GM12874 (cell line): ENCODE measurements at regions not wholly inside any gene's neighbourhood (a gene's known extent, or its start where the extent isn't known, plus 50 kb on each side); places are given as distances from the start of the nearest gene placed in this dataset.

Experiments
- TF ChIP-seq, protein P1 (sequence below): IDR thresholded peaks from 2 replicates; pipeline ENCODE4 v1.5.1; 2011; ENCODE audit warnings: low read depth, mild to moderate bottlenecking, control low read depth, low read length, moderate library complexity; ENCODE audit not compliant: insufficient read depth

DNA sequence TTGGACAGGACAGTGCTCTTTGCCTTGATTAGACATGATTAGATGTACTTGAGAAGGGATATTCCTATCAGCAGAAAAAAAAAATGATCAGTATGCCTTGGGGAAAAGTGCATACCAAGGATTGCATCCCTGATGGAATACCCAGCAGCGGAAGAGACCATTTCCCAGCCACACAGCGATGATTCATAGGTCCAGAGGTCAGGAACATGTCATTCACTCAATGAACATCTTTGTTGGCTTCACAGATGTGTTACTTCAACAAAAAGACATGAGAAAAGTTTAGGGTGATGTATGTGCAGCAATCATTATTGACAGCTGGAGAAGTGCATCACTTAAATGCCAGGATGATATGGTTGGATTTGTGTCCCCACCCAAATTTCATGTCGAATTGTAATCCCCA lies 293.5 kb downstream of the ZNF674 start:
- TF ChIP-seq, protein P1, sequence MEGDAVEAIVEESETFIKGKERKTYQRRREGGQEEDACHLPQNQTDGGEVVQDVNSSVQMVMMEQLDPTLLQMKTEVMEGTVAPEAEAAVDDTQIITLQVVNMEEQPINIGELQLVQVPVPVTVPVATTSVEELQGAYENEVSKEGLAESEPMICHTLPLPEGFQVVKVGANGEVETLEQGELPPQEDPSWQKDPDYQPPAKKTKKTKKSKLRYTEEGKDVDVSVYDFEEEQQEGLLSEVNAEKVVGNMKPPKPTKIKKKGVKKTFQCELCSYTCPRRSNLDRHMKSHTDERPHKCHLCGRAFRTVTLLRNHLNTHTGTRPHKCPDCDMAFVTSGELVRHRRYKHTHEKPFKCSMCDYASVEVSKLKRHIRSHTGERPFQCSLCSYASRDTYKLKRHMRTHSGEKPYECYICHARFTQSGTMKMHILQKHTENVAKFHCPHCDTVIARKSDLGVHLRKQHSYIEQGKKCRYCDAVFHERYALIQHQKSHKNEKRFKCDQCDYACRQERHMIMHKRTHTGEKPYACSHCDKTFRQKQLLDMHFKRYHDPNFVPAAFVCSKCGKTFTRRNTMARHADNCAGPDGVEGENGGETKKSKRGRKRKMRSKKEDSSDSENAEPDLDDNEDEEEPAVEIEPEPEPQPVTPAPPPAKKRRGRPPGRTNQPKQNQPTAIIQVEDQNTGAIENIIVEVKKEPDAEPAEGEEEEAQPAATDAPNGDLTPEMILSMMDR = no peak

DNA sequence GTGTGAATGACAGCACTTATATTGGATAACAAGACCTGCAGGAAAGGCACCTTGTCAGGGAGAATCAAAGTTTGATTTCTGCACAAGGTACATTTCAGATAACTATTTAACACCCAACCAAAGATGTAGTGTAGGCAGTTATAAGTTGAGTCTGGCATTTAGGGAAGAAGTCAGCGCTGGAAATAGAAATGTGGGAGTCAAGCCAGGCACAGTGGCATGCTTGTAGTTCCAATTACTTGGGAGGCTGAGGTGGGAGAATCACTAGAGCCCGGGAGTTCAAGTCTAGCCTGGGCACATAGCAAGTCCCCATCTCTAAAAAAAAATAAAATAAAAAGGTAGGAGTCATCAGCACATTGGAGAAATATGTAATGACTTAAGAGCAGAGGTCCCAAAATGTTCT lies 295.1 kb downstream of the ZNF674 start:
- TF ChIP-seq, protein P1 = no peak

DNA sequence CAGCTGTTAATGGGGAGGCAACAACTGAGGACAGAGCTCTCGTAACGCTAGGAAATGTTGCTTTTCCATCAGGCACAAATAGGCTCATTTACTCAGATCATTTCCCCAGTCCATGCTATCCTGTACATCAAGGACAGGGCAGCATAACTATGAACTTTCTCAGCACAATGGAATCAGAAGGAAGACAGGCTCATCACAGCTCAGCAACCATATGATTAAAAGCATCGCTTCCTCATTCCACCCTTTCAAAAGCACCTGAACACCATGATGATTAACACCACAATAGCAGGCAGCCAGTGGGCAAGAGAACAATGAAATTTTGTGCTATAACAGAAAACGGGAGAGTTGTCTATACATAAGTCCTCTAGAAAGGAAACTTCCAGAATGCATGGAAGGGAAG lies 297.8 kb downstream of the ZNF674 start:
- TF ChIP-seq, protein P1 = no peak

DNA sequence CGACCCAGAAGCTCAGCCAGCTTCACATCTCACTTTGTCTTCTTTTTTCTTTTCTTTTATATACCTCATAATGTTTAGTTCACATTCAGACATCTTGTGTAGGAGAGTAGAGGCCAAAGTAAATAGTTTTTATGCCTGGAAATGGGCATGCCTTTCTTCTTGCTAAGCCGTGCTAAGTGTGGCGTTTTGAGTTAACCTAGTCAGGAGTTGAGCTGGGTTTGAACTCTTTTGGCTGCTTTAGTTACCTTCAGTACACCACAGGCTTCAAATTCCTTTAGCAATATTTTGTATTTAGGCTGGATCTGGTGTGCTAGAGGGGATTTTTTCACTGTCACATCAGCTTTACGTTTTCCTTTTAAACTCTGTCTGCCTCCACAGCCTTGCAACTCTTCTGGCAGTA lies 300.8 kb downstream of the ZNF674 start:
- TF ChIP-seq, protein P1 = no peak

DNA sequence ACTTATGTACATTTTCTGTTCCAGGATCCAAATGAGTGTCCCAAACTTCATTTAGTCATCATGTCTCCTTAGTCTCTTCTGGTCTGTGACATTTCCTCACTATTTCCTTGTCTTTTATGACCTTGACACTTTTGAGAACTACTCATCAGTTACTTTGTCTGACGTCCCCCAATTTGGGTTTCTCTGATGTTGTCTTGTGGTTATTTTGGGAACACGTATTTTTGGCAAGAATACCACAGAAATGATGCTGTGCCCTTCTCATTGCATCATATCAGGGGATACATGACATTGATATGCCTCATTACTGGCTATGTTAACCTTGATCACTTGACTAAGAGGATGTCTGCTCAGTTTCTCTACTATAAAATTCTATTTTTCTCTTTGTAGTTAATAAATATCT lies 308.8 kb downstream of the ZNF674 start:
- TF ChIP-seq, protein P1 = no peak

DNA sequence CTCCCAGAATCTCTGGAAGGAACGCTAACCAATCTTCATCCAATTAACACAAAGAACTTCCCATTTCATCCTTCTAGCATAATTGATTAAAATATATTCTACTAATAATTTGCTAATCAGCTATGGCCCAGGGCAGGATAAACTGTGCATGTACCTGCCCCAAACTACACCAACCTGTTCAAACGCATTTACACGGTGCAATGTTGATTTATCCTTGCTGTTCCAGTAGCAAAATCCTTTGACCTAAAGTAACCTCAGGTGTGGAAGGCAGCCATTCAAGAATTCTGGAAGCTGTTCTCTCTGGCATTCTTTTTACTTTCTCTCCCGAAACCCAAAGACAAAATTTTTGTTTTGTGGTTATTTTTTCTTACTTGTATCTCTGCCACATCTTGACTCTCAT lies 309.4 kb downstream of the ZNF674 start:
- TF ChIP-seq, protein P1 = no peak

DNA sequence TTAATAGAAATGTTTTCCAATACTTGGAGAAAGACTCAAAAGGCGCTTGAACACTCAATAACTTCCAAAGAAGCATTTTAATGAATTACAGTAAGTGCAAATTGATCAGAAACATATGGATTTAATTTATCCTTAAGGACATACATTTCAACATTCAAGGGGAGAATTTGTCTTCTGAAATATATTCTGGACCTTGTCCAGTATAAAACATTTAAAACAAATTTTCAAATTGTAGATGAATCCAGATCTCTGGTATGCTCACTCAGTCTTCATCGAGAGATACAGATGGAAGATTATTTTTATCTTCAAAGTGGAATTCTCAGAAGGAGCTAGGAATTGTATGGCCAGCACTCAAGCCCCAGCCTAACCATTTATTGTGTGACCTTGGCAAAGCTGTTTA lies 310.4 kb downstream of the ZNF674 start:
- TF ChIP-seq, protein P1 = no peak

DNA sequence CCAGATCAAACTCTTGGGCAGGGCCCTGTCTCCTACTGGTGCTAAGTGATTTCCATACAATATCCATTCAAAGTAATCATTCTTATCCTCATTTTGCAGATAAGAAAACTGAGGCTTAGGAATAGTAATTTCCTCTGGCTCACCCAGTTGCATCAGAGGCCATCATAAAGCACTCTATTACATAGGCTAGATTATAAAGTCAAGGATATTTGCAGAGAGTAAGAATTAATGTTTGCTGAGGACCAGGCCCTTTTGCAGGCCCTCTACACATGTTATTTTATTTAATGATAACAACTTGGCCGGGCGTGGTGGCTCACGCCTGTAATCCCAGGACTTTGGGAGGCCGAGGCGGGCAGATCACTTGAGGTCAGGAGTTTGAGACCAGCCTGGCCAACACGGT lies 316.8 kb downstream of the ZNF674 start:
- TF ChIP-seq, protein P1 = no peak
